Vagina (tissue), 2 donors: ENCODE measurements at regions not wholly inside any gene's neighbourhood (a gene's known extent, or its start where the extent isn't known, plus 50 kb on each side); places are given as distances from the start of the nearest gene placed in this dataset.

Source experiments
- CTCF ChIP-seq, 3 experiments: fragments of 450-650 bp in 2 of 3; fragments of 200-600 bp in 1 of 3; sonication (generic) in 1 of 3; IDR thresholded peaks; one replicate each; pipeline ENCODE4 v1.5.1; 2017 to 2019; ENCODE audit warnings: antibody characterized with exemption in 3 of 3, mild to moderate bottlenecking in 2 of 3, moderate library complexity in 2 of 3
- POLR2AphosphoS5 ChIP-seq, 2 donors: sonication (generic); formaldehyde crosslinking; IDR thresholded peaks; one replicate each; pipeline ENCODE4 v1.9.0; 2017; ENCODE audit warnings: antibody characterized with exemption in 2 of 2, mild to moderate bottlenecking in 2 of 2, low read depth in 1 of 2; ENCODE audit not compliant: insufficient read depth in 1 of 2

GRCh38 chr1:221962385-221962784 is 220.5 kb upstream of the DUSP10 start:
- TF ChIP-seq CTCF (IDR thresholded peaks at IDR 0.05) (no peak), POLR2AphosphoS5 (IDR thresholded peaks at IDR 0.05; ENCODE audit: insufficient read depth in 1 of 2, low read depth in 1 of 2) (no peak)
